ENCODE measurements at regions not wholly inside any gene's neighbourhood (a gene's known extent, or its start where the extent isn't known, plus 50 kb on each side); places are given as distances from the start of the nearest gene placed in this dataset.

DNA sequence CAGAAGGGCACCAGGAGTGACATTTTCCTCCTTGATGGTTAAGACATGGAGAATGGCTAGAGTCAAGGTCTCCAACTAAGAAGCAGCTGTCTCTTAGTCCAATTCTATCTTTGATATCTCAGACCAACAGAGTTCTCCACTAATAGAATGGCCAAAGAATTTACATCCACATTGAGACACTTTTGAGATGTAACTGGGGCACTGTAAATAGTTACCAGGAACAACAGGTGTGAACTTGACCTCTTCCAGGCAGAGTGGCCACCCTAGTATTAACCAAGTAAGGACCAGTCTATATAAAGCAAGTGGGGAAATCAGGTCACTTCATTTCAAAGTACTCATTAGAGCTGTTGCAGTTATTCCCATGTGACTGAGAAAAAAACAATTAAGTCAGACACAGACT lies 159.7 kb upstream of the RAD23B start:
- no peaks in the 10 kb centered on the region for H3K4me1 Mint-ChIP-seq
- ChIA-PET POLR2A (no interaction called here), CTCF (interaction anchor here (1.7 kb wide), 1 partner anchor 13 kb away, joined by 5 read pairs; no protein-coding TSS in a partner anchor)
- ATAC-seq, result no peak
- no peaks in the 10 kb centered on the region for H3K9me3 Mint-ChIP-seq (ENCODE audit: low read depth)
- peaks cover 11% of the 10 kb centered on the region for H3K27me3 Mint-ChIP-seq
- H3K36me3 Mint-ChIP-seq (ENCODE audit: low read depth), result no peaks in the 10 kb centered on the region
- no peak overlapping the region for H3K27ac Mint-ChIP-seq
- DNase-seq, result no peak
- no peak overlapping the region for H3K4me3 Mint-ChIP-seq
- intact Hi-C loops (cut with DNase I, micrococcal nuclease), result no loop called here

DNA sequence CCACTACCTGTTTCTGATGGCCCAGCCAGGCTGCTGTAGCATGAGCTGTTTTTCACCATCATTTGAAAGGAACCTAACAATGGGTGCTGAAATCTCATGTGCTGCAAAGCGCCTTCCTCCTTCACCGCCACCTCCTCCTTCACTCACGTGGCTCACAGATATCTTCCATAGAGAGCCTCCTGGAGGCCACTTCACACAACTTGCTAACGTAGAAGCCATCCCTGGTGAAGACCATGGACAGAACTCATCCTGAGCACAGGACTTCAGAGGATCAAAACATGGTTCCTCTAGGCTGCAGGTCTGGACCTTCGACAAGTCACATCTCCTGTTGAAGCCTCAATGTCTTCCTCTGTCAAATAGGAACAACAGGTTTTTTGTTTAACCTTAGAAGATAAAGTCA lies 155.5 kb upstream of the RAD23B start:
- H3K9me3 Mint-ChIP-seq (ENCODE audit: low read depth), result no peaks in the 10 kb centered on the region
- no peak overlapping the region for H3K4me3 Mint-ChIP-seq
- H3K36me3 Mint-ChIP-seq (ENCODE audit: low read depth), result no peaks in the 10 kb centered on the region
- peaks cover 10% of the 10 kb centered on the region for H3K27me3 Mint-ChIP-seq
- intact Hi-C loops (cut with DNase I, micrococcal nuclease), result no loop called here
- POLR2A ChIA-PET, result interaction anchor here (0.6 kb wide), 1 partner anchor 194 kb away, joined by 6 read pairs; no protein-coding TSS in a partner anchor
- DNase-seq (no peak), ATAC-seq (no peak)
- H3K4me1 Mint-ChIP-seq, result no peaks in the 10 kb centered on the region
- no peak overlapping the region for H3K27ac Mint-ChIP-seq
- CTCF ChIA-PET, result no interaction called here

- intact Hi-C loops (cut with DNase I, micrococcal nuclease), result no loop called here
- DNase-seq, result no peak
- Mint-ChIP-seq H3K27me3 (peaks cover 10% of the 10 kb centered on the region), H3K4me3 (no peak overlapping the region), H3K27ac (no peak overlapping the region), H3K36me3 (ENCODE audit: low read depth) (no peaks in the 10 kb centered on the region), H3K4me1 (no peaks in the 10 kb centered on the region), H3K9me3 (ENCODE audit: low read depth) (no peaks in the 10 kb centered on the region)
- CTCF ChIA-PET, result no interaction called here
- no peak for ATAC-seq
- POLR2A ChIA-PET, result no interaction called here
Measured at GRCh38 chr9:107131108-107131799, 151.8 kb upstream of the RAD23B start.

DNA sequence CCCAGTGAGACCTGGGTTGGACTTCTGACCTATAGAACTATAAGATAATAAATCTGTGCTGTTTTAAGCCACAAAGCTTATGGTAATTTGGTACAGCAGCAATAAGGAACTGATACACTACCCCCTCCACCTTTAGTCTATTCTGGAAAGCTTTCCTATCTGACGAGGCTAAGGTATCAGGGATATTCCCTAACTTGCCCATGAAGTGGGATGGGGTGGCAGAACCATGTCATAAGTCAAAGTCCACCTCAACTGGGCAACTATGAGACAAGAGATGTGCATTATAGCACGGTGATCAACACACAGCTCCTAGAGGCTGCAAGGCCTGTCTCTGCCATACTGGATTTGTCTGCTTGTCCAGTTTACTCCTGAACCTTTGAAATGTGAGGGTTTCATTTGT lies 146.8 kb upstream of the RAD23B start:
- ATAC-seq (no peak), DNase-seq (no peak)
- Mint-ChIP-seq H3K4me3 (no peak overlapping the region), H3K27ac (no peak overlapping the region), H3K4me1 (no peaks in the 10 kb centered on the region), H3K27me3 (peaks cover 13% of the 10 kb centered on the region), H3K36me3 (ENCODE audit: low read depth) (no peaks in the 10 kb centered on the region), H3K9me3 (ENCODE audit: low read depth) (no peaks in the 10 kb centered on the region)
- intact Hi-C loops (cut with DNase I, micrococcal nuclease), result loop anchor here in 1 of 2 experiments (5.0 kb wide), 2 partner anchors 1431 to 1626 kb away; no protein-coding TSS in a partner anchor
- ChIA-PET CTCF (interaction anchor here (0.7 to 2.5 kb wide), 7 partner anchors 10 to 39 kb away, joined by 3 to 7 read pairs (median 5); no protein-coding TSS in a partner anchor), POLR2A (no interaction called here)

- Mint-ChIP-seq H3K4me1 (no peaks in the 10 kb centered on the region), H3K27me3 (peaks cover 12% of the 10 kb centered on the region), H3K36me3 (ENCODE audit: low read depth) (no peaks in the 10 kb centered on the region), H3K27ac (no peak overlapping the region), H3K4me3 (no peak overlapping the region), H3K9me3 (ENCODE audit: low read depth) (no peaks in the 10 kb centered on the region)
- CTCF ChIA-PET, result interaction anchor here (0.7 to 2.5 kb wide), 11 partner anchors 12 to 428 kb away, joined by 3 to 7 read pairs (median 4); no protein-coding TSS in a partner anchor
- POLR2A ChIA-PET, result no interaction called here
- intact Hi-C loops (cut with DNase I, micrococcal nuclease), result loop anchor here in 1 of 2 experiments (1.0 to 5.0 kb wide), 4 partner anchors 35 to 1625 kb away; no protein-coding TSS in a partner anchor
- ATAC-seq, result no peak
- DNase-seq, result peak; percentile 11
Measured at GRCh38 chr9:107137495-107138202, 145.4 kb upstream of the RAD23B start.

GRCh38 chr9:107138261-107138992 lies 144.7 kb upstream of the RAD23B start:
- POLR2A ChIA-PET, result no interaction called here

GRCh38 chr9:107141967-107142366 lies 141.1 kb upstream of the RAD23B start:
- no peak overlapping the region for H3K4me3 Mint-ChIP-seq
- intact Hi-C loops (cut with DNase I, micrococcal nuclease), result no loop called here
- POLR2A ChIA-PET, result no interaction called here
- ATAC-seq (no peak), DNase-seq (no peak)
- CTCF ChIA-PET, result no interaction called here
- H3K36me3 Mint-ChIP-seq (ENCODE audit: low read depth), result no peaks in the 10 kb centered on the region
- no peaks in the 10 kb centered on the region for H3K4me1 Mint-ChIP-seq
- H3K27me3 Mint-ChIP-seq, result peaks cover 18% of the 10 kb centered on the region
- H3K9me3 Mint-ChIP-seq (ENCODE audit: low read depth), result no peaks in the 10 kb centered on the region
- H3K27ac Mint-ChIP-seq, result no peak overlapping the region

More at GRCh38 chr9:107138261-107138992, 144.7 kb upstream of the RAD23B start:
- DNase-seq (no peak), ATAC-seq (no peak)
- intact Hi-C loops (cut with DNase I, micrococcal nuclease), result loop anchor here in 1 of 2 experiments (5.0 kb wide), 2 partner anchors 1429 to 1624 kb away; no protein-coding TSS in a partner anchor
- Mint-ChIP-seq H3K27ac (no peak overlapping the region), H3K9me3 (ENCODE audit: low read depth) (no peaks in the 10 kb centered on the region), H3K4me1 (no peaks in the 10 kb centered on the region), H3K36me3 (ENCODE audit: low read depth) (no peaks in the 10 kb centered on the region), H3K4me3 (no peak overlapping the region), H3K27me3 (peaks cover 12% of the 10 kb centered on the region)
- CTCF ChIA-PET, result interaction anchor here (0.5 to 2.5 kb wide), 10 partner anchors 20 to 1621 kb away, joined by 3 to 9 read pairs (median 4); no protein-coding TSS in a partner anchor

GRCh38 chr9:107142430-107142829 lies 140.6 kb upstream of the RAD23B start:
- no peaks in the 10 kb centered on the region for H3K9me3 Mint-ChIP-seq (ENCODE audit: low read depth)
- ATAC-seq (no peak), DNase-seq (no peak)
- peaks cover 18% of the 10 kb centered on the region for H3K27me3 Mint-ChIP-seq
- intact Hi-C loops (cut with DNase I, micrococcal nuclease), result no loop called here
- H3K4me3 Mint-ChIP-seq, result no peak overlapping the region
- no peaks in the 10 kb centered on the region for H3K4me1 Mint-ChIP-seq
- ChIA-PET POLR2A (no interaction called here), CTCF (no interaction called here)
- no peak overlapping the region for H3K27ac Mint-ChIP-seq
- H3K36me3 Mint-ChIP-seq (ENCODE audit: low read depth), result no peaks in the 10 kb centered on the region

GRCh38 chr9:107142896-107143603 lies 140.0 kb upstream of the RAD23B start:
- CTCF ChIA-PET, result interaction anchor here (0.8 kb wide), 1 partner anchor 588 kb away, joined by 3 read pairs; no protein-coding TSS in a partner anchor
- peaks cover 18% of the 10 kb centered on the region for H3K27me3 Mint-ChIP-seq

GRCh38 chr9:107144475-107144874 lies 138.6 kb upstream of the RAD23B start:
- Mint-ChIP-seq H3K4me3 (no peak overlapping the region), H3K27ac (no peak overlapping the region), H3K4me1 (no peaks in the 10 kb centered on the region), H3K9me3 (ENCODE audit: low read depth) (no peaks in the 10 kb centered on the region), H3K36me3 (ENCODE audit: low read depth) (no peaks in the 10 kb centered on the region), H3K27me3 (peaks cover 14% of the 10 kb centered on the region)
- no peak for ATAC-seq
- CTCF ChIA-PET, result no interaction called here
- no peak for DNase-seq
- POLR2A ChIA-PET, result no interaction called here
- intact Hi-C loops (cut with DNase I, micrococcal nuclease), result no loop called here

More at GRCh38 chr9:107142896-107143603, 140.0 kb upstream of the RAD23B start:
- ATAC-seq (no peak), DNase-seq (no peak)
- intact Hi-C loops (cut with DNase I, micrococcal nuclease), result no loop called here
- Mint-ChIP-seq H3K36me3 (ENCODE audit: low read depth) (no peaks in the 10 kb centered on the region), H3K4me3 (no peak overlapping the region), H3K4me1 (no peaks in the 10 kb centered on the region), H3K27ac (no peak overlapping the region), H3K9me3 (ENCODE audit: low read depth) (no peaks in the 10 kb centered on the region)
- POLR2A ChIA-PET, result no interaction called here

- intact Hi-C loops (cut with DNase I, micrococcal nuclease), result no loop called here
- CTCF ChIA-PET, result interaction anchor here (0.8 kb wide), 1 partner anchor 91 kb away, joined by 3 read pairs; no protein-coding TSS in a partner anchor
- no peak overlapping the region for H3K27ac Mint-ChIP-seq
- POLR2A ChIA-PET, result no interaction called here
- H3K9me3 Mint-ChIP-seq (ENCODE audit: low read depth), result peaks cover 3% of the 10 kb centered on the region
- H3K4me1 Mint-ChIP-seq, result no peaks in the 10 kb centered on the region
- no peak overlapping the region for H3K4me3 Mint-ChIP-seq
- ATAC-seq, result no peak
- no peaks in the 10 kb centered on the region for H3K36me3 Mint-ChIP-seq (ENCODE audit: low read depth)
- peaks cover 12% of the 10 kb centered on the region for H3K27me3 Mint-ChIP-seq
- no peak for DNase-seq
Measured at GRCh38 chr9:107147134-107147533, 135.9 kb upstream of the RAD23B start.
